ENCODE measurements at regions not wholly inside any gene's neighbourhood (a gene's known extent, or its start where the extent isn't known, plus 50 kb on each side); places are given as distances from the start of the nearest gene placed in this dataset.

DNA sequence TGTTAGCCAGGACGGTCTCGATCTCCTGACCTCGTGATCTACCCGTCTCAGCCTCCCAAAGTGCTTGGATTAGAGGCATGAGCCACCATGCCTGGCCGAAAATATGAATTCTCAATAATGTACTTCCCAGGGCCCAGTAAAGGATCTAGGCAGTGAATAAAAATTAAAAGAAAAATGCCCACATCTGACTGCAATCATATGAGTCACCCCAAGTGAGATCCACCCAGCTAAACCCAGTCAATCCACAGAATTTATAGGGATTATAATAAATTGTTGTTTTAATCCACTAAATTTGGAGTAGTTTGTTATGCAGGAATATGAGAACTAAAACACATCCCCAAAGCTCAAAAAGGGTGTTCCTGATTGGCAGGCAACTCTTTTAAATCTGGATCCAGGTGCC, 93.5 kb upstream of the STK39 start:
- no peak overlapping the region for H3K4me2 ChIP-seq (ENCODE audit: low read depth, low read length, poor library complexity, severe bottlenecking)
- TF ChIP-seq EZH2phosphoT487 (conservative IDR thresholded peaks at IDR 0.05; ENCODE audit: low read length), result no peak
- TF ChIP-seq, protein P1, sequence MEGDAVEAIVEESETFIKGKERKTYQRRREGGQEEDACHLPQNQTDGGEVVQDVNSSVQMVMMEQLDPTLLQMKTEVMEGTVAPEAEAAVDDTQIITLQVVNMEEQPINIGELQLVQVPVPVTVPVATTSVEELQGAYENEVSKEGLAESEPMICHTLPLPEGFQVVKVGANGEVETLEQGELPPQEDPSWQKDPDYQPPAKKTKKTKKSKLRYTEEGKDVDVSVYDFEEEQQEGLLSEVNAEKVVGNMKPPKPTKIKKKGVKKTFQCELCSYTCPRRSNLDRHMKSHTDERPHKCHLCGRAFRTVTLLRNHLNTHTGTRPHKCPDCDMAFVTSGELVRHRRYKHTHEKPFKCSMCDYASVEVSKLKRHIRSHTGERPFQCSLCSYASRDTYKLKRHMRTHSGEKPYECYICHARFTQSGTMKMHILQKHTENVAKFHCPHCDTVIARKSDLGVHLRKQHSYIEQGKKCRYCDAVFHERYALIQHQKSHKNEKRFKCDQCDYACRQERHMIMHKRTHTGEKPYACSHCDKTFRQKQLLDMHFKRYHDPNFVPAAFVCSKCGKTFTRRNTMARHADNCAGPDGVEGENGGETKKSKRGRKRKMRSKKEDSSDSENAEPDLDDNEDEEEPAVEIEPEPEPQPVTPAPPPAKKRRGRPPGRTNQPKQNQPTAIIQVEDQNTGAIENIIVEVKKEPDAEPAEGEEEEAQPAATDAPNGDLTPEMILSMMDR (IDR thresholded peaks at IDR 0.05; ENCODE audit: insufficient read depth, low read length, poor library complexity, severe bottlenecking), result no peak
- H3K9ac ChIP-seq (ENCODE audit: low read length), result no peak overlapping the region
- no peaks in the 10 kb centered on the region for H4K20me1 ChIP-seq (ENCODE audit: low read depth, low read length)
- H3F3A ChIP-seq (ENCODE audit: insufficient read depth), result no peaks in the 10 kb centered on the region
- H3K36me3 ChIP-seq (ENCODE audit: low read length), result no peaks in the 10 kb centered on the region
- no peaks in the 10 kb centered on the region for H3K27me3 ChIP-seq (ENCODE audit: low read length)
- no peak overlapping the region for H3K27ac ChIP-seq (ENCODE audit: low read depth, low read length)
- H3K9me2 ChIP-seq (replicated peaks; ENCODE audit: insufficient read depth, low read length), result no peaks in the 10 kb centered on the region
- no peak overlapping the region for H2AFZ ChIP-seq (ENCODE audit: low read depth, low read length, severe bottlenecking)
- H3K79me2 ChIP-seq (ENCODE audit: insufficient read depth, low read length), result no peaks in the 10 kb centered on the region
- H3K9me3 ChIP-seq (ENCODE audit: insufficient read depth, low read length), result no peaks in the 10 kb centered on the region
- no peak overlapping the region for H3K4me3 ChIP-seq (ENCODE audit: insufficient read depth, low read length, poor library complexity, severe bottlenecking)

DNA sequence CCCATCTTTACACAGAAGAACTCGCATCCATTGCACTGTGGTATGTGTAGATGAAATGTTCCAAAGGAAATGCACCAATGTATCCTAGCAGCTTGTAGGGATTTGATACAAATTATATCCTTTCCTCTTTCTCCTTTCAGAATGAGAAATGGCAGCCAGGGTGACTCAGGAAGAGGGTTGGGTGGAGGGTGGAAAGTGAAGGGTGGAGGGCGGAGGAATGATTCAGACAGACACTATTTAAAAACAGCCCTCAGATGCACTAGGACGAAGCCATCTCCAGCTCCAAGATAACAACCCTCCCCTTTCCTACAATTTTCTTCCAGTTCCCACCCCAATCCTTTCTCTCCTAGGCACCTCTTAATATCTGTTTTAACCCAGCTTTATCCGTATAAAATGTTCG, 96.2 kb upstream of the STK39 start:
- Histone ChIP-seq H3K9me3 (ENCODE audit: insufficient read depth, low read length) (no peaks in the 10 kb centered on the region), H3K4me2 (ENCODE audit: low read depth, low read length, poor library complexity, severe bottlenecking) (no peak overlapping the region), H3K9ac (ENCODE audit: low read length) (no peak overlapping the region), H2AFZ (ENCODE audit: low read depth, low read length, severe bottlenecking) (no peak overlapping the region), H3K4me3 (ENCODE audit: insufficient read depth, low read length, poor library complexity, severe bottlenecking) (no peak overlapping the region), H3K79me2 (ENCODE audit: insufficient read depth, low read length) (no peaks in the 10 kb centered on the region), H3K9me2 (replicated peaks; ENCODE audit: insufficient read depth, low read length) (no peaks in the 10 kb centered on the region), H3K27ac (ENCODE audit: low read depth, low read length) (no peak overlapping the region), H3K36me3 (ENCODE audit: low read length) (no peaks in the 10 kb centered on the region), H3F3A (ENCODE audit: insufficient read depth) (no peaks in the 10 kb centered on the region), H3K27me3 (ENCODE audit: low read length) (no peaks in the 10 kb centered on the region), H4K20me1 (ENCODE audit: low read depth, low read length) (no peaks in the 10 kb centered on the region)
- TF ChIP-seq, protein P1 (IDR thresholded peaks at IDR 0.05; ENCODE audit: insufficient read depth, low read length, poor library complexity, severe bottlenecking), result no peak
- no peak for TF ChIP-seq EZH2phosphoT487 (conservative IDR thresholded peaks at IDR 0.05; ENCODE audit: low read length)

DNA sequence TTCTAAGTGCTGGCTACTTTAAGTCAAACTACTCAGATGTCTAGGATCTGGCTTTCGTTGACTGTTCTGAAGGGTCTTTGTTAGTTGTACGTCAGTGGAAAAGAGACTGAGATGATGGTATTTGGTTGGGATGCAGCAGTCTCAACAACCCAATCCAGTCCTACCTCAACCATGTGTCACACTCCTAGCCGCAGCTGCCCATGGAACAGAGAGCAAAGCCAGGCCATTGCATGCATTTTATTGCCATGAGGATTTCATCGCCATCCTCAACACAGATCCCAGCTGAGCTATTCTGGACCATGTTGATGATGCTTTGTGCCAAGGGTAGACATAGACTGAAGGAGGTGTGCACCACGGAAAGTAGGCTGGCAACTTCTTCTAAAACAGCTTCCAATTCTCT, 97.3 kb upstream of the STK39 start:
- no peak for TF ChIP-seq EZH2phosphoT487 (conservative IDR thresholded peaks at IDR 0.05; ENCODE audit: low read length)
- TF ChIP-seq, protein P1 (IDR thresholded peaks at IDR 0.05; ENCODE audit: insufficient read depth, low read length, poor library complexity, severe bottlenecking), result no peak
- no peak overlapping the region for H3K27ac ChIP-seq (ENCODE audit: low read depth, low read length)
- no peaks in the 10 kb centered on the region for H4K20me1 ChIP-seq (ENCODE audit: low read depth, low read length)
- no peaks in the 10 kb centered on the region for H3F3A ChIP-seq (ENCODE audit: insufficient read depth)
- H3K79me2 ChIP-seq (ENCODE audit: insufficient read depth, low read length), result no peaks in the 10 kb centered on the region
- no peaks in the 10 kb centered on the region for H3K9me2 ChIP-seq (replicated peaks; ENCODE audit: insufficient read depth, low read length)
- no peak overlapping the region for H3K9ac ChIP-seq (ENCODE audit: low read length)
- H2AFZ ChIP-seq (ENCODE audit: low read depth, low read length, severe bottlenecking), result no peak overlapping the region
- H3K36me3 ChIP-seq (ENCODE audit: low read length), result no peaks in the 10 kb centered on the region
- H3K9me3 ChIP-seq (ENCODE audit: insufficient read depth, low read length), result no peaks in the 10 kb centered on the region
- no peak overlapping the region for H3K4me2 ChIP-seq (ENCODE audit: low read depth, low read length, poor library complexity, severe bottlenecking)
- H3K27me3 ChIP-seq (ENCODE audit: low read length), result no peaks in the 10 kb centered on the region
- H3K4me3 ChIP-seq (ENCODE audit: insufficient read depth, low read length, poor library complexity, severe bottlenecking), result no peak overlapping the region

DNA sequence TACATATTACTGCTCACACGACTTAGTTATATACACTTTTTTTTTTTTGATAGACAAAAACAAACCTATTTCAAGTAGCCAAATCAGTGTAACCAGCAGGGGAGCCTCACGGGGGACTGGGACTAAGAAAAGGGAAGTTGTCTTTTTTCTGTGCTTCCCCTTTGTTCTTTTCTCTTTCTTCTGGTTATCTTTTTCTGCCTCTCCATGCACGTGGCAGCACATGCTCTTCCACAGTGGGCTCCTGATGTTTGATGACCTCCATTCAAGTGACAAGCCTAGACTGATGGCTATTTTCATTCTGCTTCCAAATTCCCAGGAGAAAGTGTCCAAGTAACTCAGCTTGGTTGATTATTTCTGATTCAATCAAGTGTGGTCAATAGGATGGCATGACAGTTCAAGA, 98.2 kb upstream of the STK39 start:
- H3K9me3 ChIP-seq (ENCODE audit: insufficient read depth, low read length), result no peaks in the 10 kb centered on the region
- no peaks in the 10 kb centered on the region for H3F3A ChIP-seq (ENCODE audit: insufficient read depth)
- no peak overlapping the region for H3K4me3 ChIP-seq (ENCODE audit: insufficient read depth, low read length, poor library complexity, severe bottlenecking)
- H3K4me2 ChIP-seq (ENCODE audit: low read depth, low read length, poor library complexity, severe bottlenecking), result no peak overlapping the region
- no peak overlapping the region for H2AFZ ChIP-seq (ENCODE audit: low read depth, low read length, severe bottlenecking)
- no peaks in the 10 kb centered on the region for H3K79me2 ChIP-seq (ENCODE audit: insufficient read depth, low read length)
- no peaks in the 10 kb centered on the region for H3K36me3 ChIP-seq (ENCODE audit: low read length)
- H3K27me3 ChIP-seq (ENCODE audit: low read length), result no peaks in the 10 kb centered on the region
- H3K9me2 ChIP-seq (replicated peaks; ENCODE audit: insufficient read depth, low read length), result no peaks in the 10 kb centered on the region
- no peak overlapping the region for H3K27ac ChIP-seq (ENCODE audit: low read depth, low read length)
- H4K20me1 ChIP-seq (ENCODE audit: low read depth, low read length), result no peaks in the 10 kb centered on the region
- H3K9ac ChIP-seq (ENCODE audit: low read length), result no peak overlapping the region
- TF ChIP-seq EZH2phosphoT487 (conservative IDR thresholded peaks at IDR 0.05; ENCODE audit: low read length), result no peak
- TF ChIP-seq, protein P1 (IDR thresholded peaks at IDR 0.05; ENCODE audit: insufficient read depth, low read length, poor library complexity, severe bottlenecking), result no peak
